H1 (cell line): ENCODE measurements at regions not wholly inside any gene's neighbourhood (a gene's known extent, or its start where the extent isn't known, plus 50 kb on each side); places are given as distances from the start of the nearest gene placed in this dataset.

ENCODE experiments used
- CTCF ChIA-PET: fragments of 300-600 bp; sonication (Branson Sonifier 250); formaldehyde crosslinking; loops from one replicate; lab custom pipeline; 2021; ENCODE audit not compliant: partially characterized antibody; lab: Charles Lee
- POLR2A ChIA-PET: fragments of 300-600 bp; sonication (Branson Sonifier 250); formaldehyde crosslinking; loops from one replicate; lab custom pipeline; 2021; ENCODE audit warnings: inconsistent platforms; ENCODE audit not compliant: partially characterized antibody; lab: Charles Lee
- DNase-seq, 2 experiments: peaks; one replicate each; pipeline versions ENCODE4 v3.0.0 to v3.0.0-alpha.2; 2010 to 2022; ENCODE audit warnings: low spot score in 2 of 2, low read depth in 1 of 2, mixed read lengths in 1 of 2
- FAIRE-seq: peaks from 2 replicates; lab custom pipeline; 2011; peaks lifted over from hg19 to GRCh38; lab: Jason Lieb, UNC
- H2AFZ ChIP-seq: 2 replicates; pipeline ENCODE4 v1.8.1; 2012; ENCODE audit warnings: low read length, inconsistent platforms
- H2AK5ac ChIP-seq: 2 replicates; pipeline ENCODE4 v1.6.1; 2013; ENCODE audit warnings: low read depth, low read length
- H2BK120ac ChIP-seq: replicated peaks from 2 replicates; pipeline ENCODE3; 2013; ENCODE audit warnings: low read depth, low read length, inconsistent platforms
- H2BK12ac ChIP-seq: 2 replicates; pipeline ENCODE4 v1.6.1; 2013; ENCODE audit warnings: low read depth, low read length
- H2BK15ac ChIP-seq: 2 replicates; pipeline ENCODE4 v1.6.1; 2013; ENCODE audit warnings: low read length
- H2BK20ac ChIP-seq: 2 replicates; pipeline ENCODE4 v1.6.1; 2013; ENCODE audit warnings: low read length
- H2BK5ac ChIP-seq: 2 replicates; pipeline ENCODE4 v1.6.1; 2013; ENCODE audit warnings: low read depth, low read length
- H3K14ac ChIP-seq: 2 replicates; pipeline ENCODE4 v1.6.1; 2013; ENCODE audit warnings: inconsistent platforms; ENCODE audit not compliant: insufficient read length
- H3K18ac ChIP-seq: 2 replicates; pipeline ENCODE4 v1.6.1; 2013; ENCODE audit warnings: low read length; ENCODE audit errors: extremely low read depth
- H3K23ac ChIP-seq: 2 replicates; pipeline ENCODE4 v1.6.1; 2013; ENCODE audit warnings: inconsistent platforms; ENCODE audit not compliant: insufficient read length
- H3K23me2 ChIP-seq: 2 replicates; pipeline ENCODE4 v1.6.1; 2013; ENCODE audit warnings: low read depth, low read length
- H3K27ac ChIP-seq: 2 replicates; pipeline ENCODE4 v1.6.1; 2011; ENCODE audit warnings: low read depth, low read length, inconsistent platforms
- H3K27me3 ChIP-seq, 4 experiments: replicated peaks in 1 of 4; 1 replicate in 1 of 4; 2 replicates in 3 of 4; pipeline versions ENCODE4 v1.6.1 to v1.8.1; 2011 to 2013; ENCODE audit warnings: low read length in 3 of 4, mild to moderate bottlenecking in 3 of 4, inconsistent platforms in 2 of 4, mixed read lengths in 2 of 4, moderate library complexity in 1 of 4; ENCODE audit not compliant: control insufficient read depth in 3 of 4, insufficient read depth in 3 of 4; ENCODE audit errors: extremely low read depth in 1 of 4
- H3K36me3 ChIP-seq, 4 experiments: 2 replicates each; pipeline versions ENCODE4 v1.6.1 to v1.8.1; 2011 to 2013; ENCODE audit warnings: mild to moderate bottlenecking in 4 of 4, low read length in 3 of 4, moderate library complexity in 2 of 4, control low read depth in 1 of 4, inconsistent platforms in 1 of 4; ENCODE audit not compliant: insufficient read depth in 4 of 4, control insufficient read depth in 2 of 4
- H3K4ac ChIP-seq: replicated peaks from 2 replicates; pipeline ENCODE3; 2013; ENCODE audit warnings: low read length, low read depth, mixed read lengths, inconsistent platforms; ENCODE audit not compliant: insufficient read length
- H3K4me1 ChIP-seq, 4 experiments: replicated peaks in 1 of 4; 1 replicate in 1 of 4; 2 replicates in 3 of 4; pipeline versions ENCODE4 v1.6.1 to v1.8.1; 2011 to 2013; ENCODE audit warnings: low read length in 3 of 4, inconsistent platforms in 2 of 4, mixed read lengths in 1 of 4; ENCODE audit not compliant: insufficient read depth in 4 of 4, control insufficient read depth in 3 of 4
- H3K4me2 ChIP-seq, 2 experiments: 2 replicates each; pipeline versions ENCODE4 v1.6.1 to v1.8.1; 2011 to 2013; ENCODE audit warnings: low read depth in 2 of 2, low read length in 2 of 2, control low read depth in 1 of 2, inconsistent platforms in 1 of 2, mild to moderate bottlenecking in 1 of 2; ENCODE audit not compliant: insufficient read depth in 1 of 2
- H3K4me3 ChIP-seq, 4 experiments: fragments of 200-600, 300-600 bp in 1 of 4; sonication (generic), shearing (Covaris generic), sonication (Bioruptor Twin) in 1 of 4; 2 replicates each; pipeline versions ENCODE4 v1.5.1 to v1.8.1; 2011 to 2016; ENCODE audit warnings: low read length in 4 of 4, low read depth in 3 of 4, control low read depth in 2 of 4, inconsistent platforms in 2 of 4, mild to moderate bottlenecking in 2 of 4, mixed read lengths in 1 of 4, moderate library complexity in 1 of 4; ENCODE audit not compliant: insufficient read depth in 2 of 4; ENCODE audit errors: extremely low read depth in 1 of 4
- H3K56ac ChIP-seq: replicated peaks from 2 replicates; pipeline ENCODE3; 2013; ENCODE audit warnings: low read depth, mild to moderate bottlenecking, mixed read lengths, low read length, inconsistent platforms; ENCODE audit not compliant: insufficient read length
- H3K79me1 ChIP-seq: 2 replicates; pipeline ENCODE4 v1.6.1; 2013; ENCODE audit warnings: low read depth, low read length, control low read depth
- H3K79me2 ChIP-seq, 2 experiments: 2 replicates each; pipeline versions ENCODE4 v1.6.1 to v1.8.1; 2012 to 2013; ENCODE audit warnings: low read length in 2 of 2, mild to moderate bottlenecking in 2 of 2, inconsistent platforms in 1 of 2; ENCODE audit not compliant: insufficient read depth in 2 of 2, control insufficient read depth in 1 of 2
- H3K9ac ChIP-seq, 4 experiments: replicated peaks in 1 of 4; 1 replicate in 1 of 4; 2 replicates in 3 of 4; pipeline versions ENCODE4 v1.6.1 to v1.8.1; 2011 to 2013; ENCODE audit warnings: low read depth in 3 of 4, low read length in 3 of 4, control low read depth in 2 of 4, mild to moderate bottlenecking in 2 of 4, moderate library complexity in 2 of 4, inconsistent platforms in 1 of 4; ENCODE audit errors: extremely low read depth in 1 of 4
- H3K9me3 ChIP-seq, 2 experiments: 2 replicates each; pipeline versions ENCODE4 v1.6.1 to v1.8.1; 2012 to 2013; ENCODE audit warnings: mild to moderate bottlenecking in 2 of 2, moderate library complexity in 2 of 2, control low read depth in 1 of 2, inconsistent platforms in 1 of 2, low read depth in 1 of 2, low read length in 1 of 2, mixed read lengths in 1 of 2; ENCODE audit not compliant: insufficient read depth in 2 of 2
- H4K20me1 ChIP-seq, 2 experiments: replicated peaks in 1 of 2; 2 replicates each; pipeline versions ENCODE3 to v1.8.1; 2011 to 2013; ENCODE audit warnings: inconsistent platforms in 2 of 2, low read length in 2 of 2, mild to moderate bottlenecking in 1 of 2; ENCODE audit not compliant: insufficient read depth in 2 of 2, control insufficient read depth in 1 of 2
- H4K5ac ChIP-seq: 2 replicates; pipeline ENCODE4 v1.6.1; 2013; ENCODE audit warnings: low read length, low read depth, mixed read lengths, inconsistent platforms; ENCODE audit not compliant: insufficient read length
- H4K8ac ChIP-seq: 2 replicates; pipeline ENCODE4 v1.8.0; 2013; ENCODE audit warnings: mild to moderate bottlenecking, moderate library complexity, low read length, inconsistent platforms; ENCODE audit not compliant: insufficient read depth; ENCODE audit errors: extremely low read depth
- H4K91ac ChIP-seq: replicated peaks from 2 replicates; pipeline ENCODE3; 2013; ENCODE audit warnings: low read length, mixed read lengths, inconsistent platforms; ENCODE audit not compliant: insufficient read length
- CHD2 ChIP-seq: IDR thresholded peaks from 2 replicates; pipeline ENCODE4 v1.6.1; 2012; ENCODE audit warnings: low read length, improper control_type of control experiment
- EZH2 ChIP-seq: fragments of 200-600 bp; sonication (generic); IDR thresholded peaks from 2 replicates; pipeline ENCODE4 v1.7.1; 2012; ENCODE audit warnings: low read depth, mild to moderate bottlenecking, moderate library complexity, low read length, inconsistent platforms; ENCODE audit not compliant: severe bottlenecking
- FOSL1 ChIP-seq: IDR thresholded peaks from 2 replicates; pipeline ENCODE4 v1.6.1; 2011; ENCODE audit warnings: mild to moderate bottlenecking, low read depth, low read length, moderate library complexity; ENCODE audit not compliant: insufficient read depth
- GABPA ChIP-seq: IDR thresholded peaks from 2 replicates; pipeline ENCODE4 v1.6.1; 2011; ENCODE audit warnings: mild to moderate bottlenecking, low read length, moderate library complexity, borderline replicate concordance; ENCODE audit not compliant: insufficient read depth
- POLR2A ChIP-seq, 2 experiments: IDR thresholded peaks; 1 replicate in 1 of 2; 2 replicates in 1 of 2; pipeline ENCODE4 v1.6.1; 2011; ENCODE audit warnings: low read depth in 2 of 2, low read length in 2 of 2, mild to moderate bottlenecking in 2 of 2; ENCODE audit errors: control extremely low read depth in 1 of 2
- SAP30 ChIP-seq: fragments of 300-600 bp; sonication (generic); IDR thresholded peaks from 2 replicates; pipeline ENCODE4 v1.7.1; 2012; ENCODE audit warnings: low read length, moderate library complexity, mild to moderate bottlenecking, inconsistent platforms; ENCODE audit not compliant: insufficient read depth, insufficient replicate concordance
- SP1 ChIP-seq: IDR thresholded peaks from 2 replicates; pipeline ENCODE4 v1.6.1; 2011; ENCODE audit warnings: low read depth, low read length
- SP4 ChIP-seq: IDR thresholded peaks from 2 replicates; pipeline ENCODE4 v1.6.1; 2012; ENCODE audit warnings: low read length, inconsistent platforms
- SUZ12 ChIP-seq: fragments of 200-600 bp; sonication (generic); IDR thresholded peaks from 2 replicates; pipeline ENCODE4 v1.6.1; 2012; ENCODE audit warnings: mild to moderate bottlenecking, inconsistent platforms, low read length, moderate library complexity, mixed read lengths
- TBP ChIP-seq: IDR thresholded peaks from 2 replicates; pipeline ENCODE4 v1.6.1; 2011; ENCODE audit warnings: low read depth, low read length, improper control_type of control experiment
- WGBS, 2 experiments: shearing (Covaris generic) in 1 of 2; methylation state at CpG; one replicate each; pipeline versions ENCODE4 v1.1.6 to v1.1.7; 2013 to 2015; ENCODE audit warnings: low lambda C conversion rate in 2 of 2, mixed read lengths in 2 of 2, inconsistent platforms in 1 of 2, low coverage in 1 of 2, missing lambda C conversion rate in 1 of 2; ENCODE audit not compliant: insufficient replicate concordance in 2 of 2, insufficient coverage in 1 of 2, insufficient read length in 1 of 2; ENCODE audit errors: extremely low coverage in 1 of 2, missing lambda C conversion rate in 1 of 2; 5-methylcytosine and 5-hydroxymethylcytosine counted together

- Histone ChIP-seq H3K9ac (no peak overlapping the region), H4K91ac (no peak overlapping the region), H2AK5ac (no peak overlapping the region), H3K27ac (no peak overlapping the region), H3K79me1 (no peaks in the 10 kb centered on the region), H3K23me2 (no peaks in the 10 kb centered on the region), H3K18ac (no peak overlapping the region), H2BK120ac (no peak overlapping the region), H3K79me2 (no peaks in the 10 kb centered on the region), H3K4me2 (no peak overlapping the region), H3K23ac (no peak overlapping the region), H3K14ac (no peak overlapping the region), H3K4me3 (no peak overlapping the region), H3K4me1 (no peaks in the 10 kb centered on the region), H4K8ac (no peak overlapping the region), H4K20me1 (no peaks in the 10 kb centered on the region), H3K36me3 (no peaks in the 10 kb centered on the region), H2BK12ac (no peak overlapping the region), H2BK15ac (no peak overlapping the region), H4K5ac (no peak overlapping the region), H3K56ac (no peak overlapping the region), H3K4ac (no peak overlapping the region), H2BK5ac (no peak overlapping the region), H3K27me3 (no peaks in the 10 kb centered on the region), H3K9me3 (no peaks in the 10 kb centered on the region), H2BK20ac (no peak overlapping the region), H2AFZ (no peak overlapping the region)
- FAIRE-seq = no peak
- POLR2A ChIA-PET = no interaction called here
- no peak for DNase-seq
- TF ChIP-seq GABPA = no peak
- TF ChIP-seq SP4 = no peak
- TF ChIP-seq SUZ12 = no peak
- no peak for TF ChIP-seq SP1
- TF ChIP-seq CHD2 = no peak
- TF ChIP-seq TBP = no peak
- no peak for TF ChIP-seq POLR2A (IDR thresholded peaks at IDR 0.05; ENCODE audit: control extremely low read depth in 1 of 2, low read depth in 2 of 2, low read length in 2 of 2)
- no peak for TF ChIP-seq EZH2
- TF ChIP-seq SAP30 = no peak
- TF ChIP-seq FOSL1 = no peak
- WGBS, 2 experiments = 85% methylated on average over 2 of the region's 2 CpGs; no CpG with 5 or more reads in 1 of the 2 experiments
- CTCF ChIA-PET = interaction anchor here (1.2 kb wide), 1 partner anchor 11 kb away, joined by 3 read pairs; no protein-coding TSS in a partner anchor
These were observed 78.8 kb downstream of the DUSP6 start for GRCh38 chr12:89273525-89273924.
